RPMI7951 (cell line): ENCODE measurements at regions not wholly inside any gene's neighbourhood (a gene's known extent, or its start where the extent isn't known, plus 50 kb on each side); places are given as distances from the start of the nearest gene placed in this dataset.
"Not testable (repeated sequence)": the region's sequence is repeated elsewhere in the genome, so short reads cannot be mapped to it uniquely, and the experiment has no call there.

Experiments used
- DNase-seq: peaks from one replicate; pipeline ENCODE4 v3.0.0-alpha.2; 2012; ENCODE audit warnings: low read depth

GRCh38 chr1:170376801-170377385 lies 155.1 kb upstream of the GORAB start:
- no peak for DNase-seq

- DNase-seq = no peak
These were observed 154.5 kb upstream of the GORAB start for GRCh38 chr1:170377440-170377839.

GRCh38 chr1:170377896-170378634 lies 153.9 kb upstream of the GORAB start:
- peak; percentile 6 for DNase-seq

- DNase-seq = no peak
These were observed 146.2 kb upstream of the GORAB start for GRCh38 chr1:170385750-170386149.

- DNase-seq = peak; percentile 74
These were observed 143.5 kb upstream of the GORAB start for GRCh38 chr1:170388489-170388888.

GRCh38 chr1:170395149-170395548 lies 136.8 kb upstream of the GORAB start:
- DNase-seq = peak; percentile 46

GRCh38 chr1:170397061-170397460 lies 134.9 kb upstream of the GORAB start:
- DNase-seq = peak; percentile 4

GRCh38 chr1:170402476-170403311 lies 129.3 kb upstream of the GORAB start:
- DNase-seq = no peak

- DNase-seq = no peak
These were observed 124.8 kb upstream of the GORAB start for GRCh38 chr1:170407138-170407537.

- no peak for DNase-seq
These were observed 124.4 kb upstream of the GORAB start for GRCh38 chr1:170407581-170407980.

GRCh38 chr1:170410401-170411166 lies 121.4 kb upstream of the GORAB start:
- peak; percentile 68 for DNase-seq

GRCh38 chr1:170414989-170415709 lies 116.8 kb upstream of the GORAB start:
- peak; percentile 4 for DNase-seq

- DNase-seq = no peak
These were observed 116.1 kb upstream of the GORAB start for GRCh38 chr1:170415710-170416372.

GRCh38 chr1:170424346-170424745 lies 107.6 kb upstream of the GORAB start:
- peak; percentile 38 for DNase-seq

GRCh38 chr1:170426596-170426995 lies 105.4 kb upstream of the GORAB start:
- no peak for DNase-seq

GRCh38 chr1:170427002-170427401 lies 105.0 kb upstream of the GORAB start:
- not testable (repeated sequence) for DNase-seq

- peak; percentile 26 for DNase-seq
These were observed 95.0 kb upstream of the GORAB start for GRCh38 chr1:170436928-170437327.

- peak; percentile 80 for DNase-seq
These were observed 86.9 kb upstream of the GORAB start for GRCh38 chr1:170445096-170445495.

- DNase-seq = no peak
These were observed 83.3 kb upstream of the GORAB start for GRCh38 chr1:170448661-170449158.

- not testable (repeated sequence) for DNase-seq
These were observed 74.5 kb upstream of the GORAB start for GRCh38 chr1:170457325-170458050.
